Skeletal muscle tissue (tissue), 3 donors: ENCODE measurements at regions not wholly inside any gene's neighbourhood (a gene's known extent, or its start where the extent isn't known, plus 50 kb on each side); places are given as distances from the start of the nearest gene placed in this dataset.

ENCODE experiments used
- H3K27ac ChIP-seq: one replicate; pipeline ENCODE4 v1.7.0; 2013; ENCODE audit warnings: mild to moderate bottlenecking, low read depth, low read length, inconsistent platforms
- H3K27me3 ChIP-seq, 3 donors: one replicate each; pipeline ENCODE4 v1.7.0; 2013; ENCODE audit warnings: low read length in 3 of 3; ENCODE audit not compliant: control insufficient read depth in 3 of 3, insufficient read depth in 3 of 3
- H3K36me3 ChIP-seq, 3 donors: one replicate each; pipeline ENCODE4 v1.7.0; 2013; ENCODE audit warnings: low read length in 3 of 3; ENCODE audit not compliant: control insufficient read depth in 3 of 3, insufficient read depth in 3 of 3
- H3K4me1 ChIP-seq, 3 donors: one replicate each; pipeline ENCODE4 v1.7.0; 2013; ENCODE audit warnings: low read length in 3 of 3, mild to moderate bottlenecking in 3 of 3; ENCODE audit not compliant: control insufficient read depth in 3 of 3, insufficient read depth in 3 of 3
- H3K4me3 ChIP-seq, 3 donors: one replicate each; pipeline ENCODE4 v1.7.0; 2013; ENCODE audit warnings: low read length in 3 of 3
- H3K9ac ChIP-seq, 3 donors: one replicate each; pipeline ENCODE4 v1.7.0; 2013; ENCODE audit warnings: low read length in 3 of 3, mild to moderate bottlenecking in 3 of 3, moderate library complexity in 2 of 3, low read depth in 1 of 3
- H3K9me3 ChIP-seq, 3 donors: one replicate each; pipeline ENCODE4 v1.7.0; 2013; ENCODE audit warnings: low read length in 3 of 3; ENCODE audit not compliant: control insufficient read depth in 3 of 3
- donor health status: Osteomylitis.

DNA sequence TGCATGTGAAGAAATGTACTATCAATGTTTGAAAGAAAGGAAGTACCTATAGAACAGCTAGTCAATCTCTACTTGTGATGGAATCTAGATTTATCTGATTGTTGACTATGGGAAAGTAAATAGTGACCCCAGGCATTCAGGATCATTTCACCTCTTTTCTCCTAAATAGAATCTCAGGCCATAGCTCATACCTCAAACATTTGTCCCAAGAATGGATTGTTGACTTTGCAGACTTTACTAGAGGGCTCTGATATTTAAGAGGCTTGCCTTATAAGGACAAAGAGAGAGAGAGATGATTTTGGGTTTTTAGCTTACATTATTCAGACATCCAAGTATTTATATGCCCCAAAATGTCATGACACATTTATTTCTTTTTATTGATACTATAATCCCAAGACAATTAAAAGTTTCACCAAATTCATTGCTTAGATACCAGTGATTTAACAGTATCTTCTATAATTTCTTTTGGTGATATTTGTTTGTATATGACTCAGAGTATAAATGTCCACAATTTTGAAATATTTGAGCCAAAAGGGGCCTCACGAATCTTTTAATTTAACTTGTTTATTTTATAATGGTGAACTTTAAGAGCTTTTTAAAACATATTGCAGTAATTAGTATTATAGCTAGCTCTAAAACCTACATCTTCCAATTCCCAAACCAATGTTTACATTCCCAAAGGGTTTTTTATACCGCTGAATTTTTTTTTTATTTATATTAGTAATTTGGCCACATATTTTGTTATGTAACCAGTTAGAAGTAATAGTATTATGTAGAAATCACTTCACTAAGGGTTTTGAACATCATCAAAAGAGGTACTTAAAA, 614.1 kb downstream of the PCDH7 start:
- no peaks in the 10 kb centered on the region for H3K4me1 ChIP-seq
- H3K27me3 ChIP-seq, result no peaks in the 10 kb centered on the region
- H3K27ac ChIP-seq, result no peak overlapping the region

DNA sequence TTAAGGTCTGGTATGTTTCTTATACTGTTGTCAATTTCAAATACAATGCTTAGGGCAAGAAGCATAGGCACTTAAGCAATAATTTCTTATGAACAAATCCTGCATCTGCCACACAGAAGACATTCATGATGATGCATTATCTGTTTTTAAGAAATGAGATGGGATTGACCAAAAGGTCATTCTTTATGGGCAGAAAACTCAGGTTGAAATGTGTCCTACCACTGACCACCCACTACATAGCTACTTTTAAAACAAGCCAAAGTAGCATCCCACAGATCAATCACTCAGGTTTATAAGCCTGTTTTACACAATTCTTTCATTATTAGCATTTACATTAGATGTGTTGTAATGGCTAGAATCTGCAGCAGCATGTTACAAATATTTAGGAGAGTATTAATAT, 617.8 kb downstream of the PCDH7 start:
- H3K27me3 ChIP-seq, result no peaks in the 10 kb centered on the region
- H3K4me1 ChIP-seq, result no peaks in the 10 kb centered on the region
- H3K9me3 ChIP-seq, result peaks cover 0 to 2% (median 0%) of the 10 kb centered on the region in 3 donors
- no peak overlapping the region for H3K27ac ChIP-seq
- H3K4me3 ChIP-seq, result no peak overlapping the region
- H3K9ac ChIP-seq, result no peak overlapping the region
- no peaks in the 10 kb centered on the region for H3K36me3 ChIP-seq

More for the DNA sequence above, 614.1 kb downstream of the PCDH7 start:
- no peak overlapping the region for H3K4me3 ChIP-seq
- no peaks in the 10 kb centered on the region for H3K36me3 ChIP-seq
- H3K9me3 ChIP-seq, result no peaks in the 10 kb centered on the region
- H3K9ac ChIP-seq, result no peak overlapping the region

DNA sequence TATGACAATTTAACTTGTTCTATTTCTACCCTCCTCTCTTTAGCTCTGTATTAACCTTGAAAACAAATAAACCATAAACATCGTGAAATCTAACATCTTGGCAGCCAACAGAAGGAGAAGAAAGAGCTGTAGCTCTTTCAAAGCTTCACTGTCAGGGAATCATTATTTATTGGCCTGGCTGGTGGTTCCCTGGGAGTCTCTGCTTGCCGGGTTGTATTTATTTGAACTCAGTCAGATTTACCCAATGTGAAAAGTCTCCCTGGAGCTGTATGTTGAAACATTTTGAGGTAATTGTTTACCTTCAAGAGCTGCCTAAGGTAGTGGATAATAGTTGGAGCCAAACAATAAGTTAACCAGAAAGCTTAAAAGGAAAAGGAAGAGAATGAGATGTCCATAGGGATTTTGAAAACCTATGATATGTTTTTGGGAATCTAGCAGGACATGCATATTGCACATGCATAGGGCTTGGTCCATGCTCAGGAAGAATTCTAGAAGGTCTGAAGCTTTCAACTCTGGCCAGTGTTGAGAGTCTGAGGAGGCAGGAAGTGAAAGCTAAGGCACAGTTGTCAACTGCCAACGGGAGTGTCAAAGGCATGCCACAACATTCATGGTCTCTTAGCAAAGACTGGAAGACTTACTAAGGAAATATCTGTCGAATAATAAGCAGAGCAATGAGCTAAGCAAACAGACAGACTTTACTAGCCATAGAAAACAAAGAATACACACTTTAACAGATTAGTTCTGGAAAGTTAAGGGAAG, 621.6 kb downstream of the PCDH7 start:
- peaks cover 0 to 2% (median 0%) of the 10 kb centered on the region in 3 donors for H3K9me3 ChIP-seq
- no peak overlapping the region for H3K4me3 ChIP-seq
- no peak overlapping the region for H3K27ac ChIP-seq
- no peaks in the 10 kb centered on the region for H3K36me3 ChIP-seq
- H3K9ac ChIP-seq, result no peak overlapping the region
- no peaks in the 10 kb centered on the region for H3K4me1 ChIP-seq
- no peaks in the 10 kb centered on the region for H3K27me3 ChIP-seq

DNA sequence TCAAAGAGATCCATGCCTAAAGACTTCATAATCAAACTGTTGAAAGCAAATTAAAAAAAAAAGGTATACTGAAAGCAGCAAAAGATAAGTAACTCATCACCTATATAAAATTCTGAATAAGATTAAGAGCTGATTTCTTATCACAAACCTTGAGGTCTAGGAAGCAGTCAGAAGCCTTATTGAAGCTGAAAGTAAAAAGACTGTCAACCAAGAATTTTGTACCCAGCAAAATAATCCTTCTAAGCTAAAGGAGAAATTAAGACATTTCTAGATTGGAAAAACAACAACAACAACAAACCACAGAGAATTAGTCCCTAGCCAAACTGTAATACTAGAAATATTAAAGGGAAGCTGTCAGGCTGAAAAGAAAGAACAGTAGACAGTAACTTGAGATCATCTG, 622.9 kb downstream of the PCDH7 start:
- no peaks in the 10 kb centered on the region for H3K36me3 ChIP-seq
- H3K9ac ChIP-seq, result no peak overlapping the region
- H3K9me3 ChIP-seq, result peaks cover 0 to 2% (median 0%) of the 10 kb centered on the region in 3 donors
- no peaks in the 10 kb centered on the region for H3K4me1 ChIP-seq
- H3K4me3 ChIP-seq, result no peak overlapping the region
- H3K27ac ChIP-seq, result no peak overlapping the region
- H3K27me3 ChIP-seq, result no peaks in the 10 kb centered on the region

DNA sequence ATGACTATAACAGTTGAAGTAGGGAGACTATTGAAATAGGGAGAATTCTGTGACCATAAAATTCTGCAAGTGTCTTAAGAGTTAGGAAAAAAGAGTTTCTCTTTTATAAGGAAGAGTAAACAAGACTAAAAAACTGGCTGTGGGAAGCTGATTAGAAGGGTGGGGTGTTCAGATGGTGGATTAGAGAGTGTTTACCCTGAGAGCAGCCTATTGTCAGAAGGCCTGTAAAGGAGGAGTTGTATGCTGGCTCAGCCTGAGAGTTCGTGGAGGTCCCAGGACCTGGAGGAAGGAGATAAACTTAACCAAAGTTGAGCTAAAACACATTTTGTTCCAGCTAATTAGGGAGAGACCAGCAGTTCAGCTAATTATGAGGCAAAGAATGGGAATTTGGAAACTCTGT, 629.7 kb downstream of the PCDH7 start:
- Histone ChIP-seq H3K4me3 (no peak overlapping the region), H3K4me1 (no peaks in the 10 kb centered on the region), H3K27me3 (no peaks in the 10 kb centered on the region), H3K36me3 (no peaks in the 10 kb centered on the region), H3K9me3 (no peaks in the 10 kb centered on the region), H3K27ac (no peak overlapping the region), H3K9ac (no peak overlapping the region)

DNA sequence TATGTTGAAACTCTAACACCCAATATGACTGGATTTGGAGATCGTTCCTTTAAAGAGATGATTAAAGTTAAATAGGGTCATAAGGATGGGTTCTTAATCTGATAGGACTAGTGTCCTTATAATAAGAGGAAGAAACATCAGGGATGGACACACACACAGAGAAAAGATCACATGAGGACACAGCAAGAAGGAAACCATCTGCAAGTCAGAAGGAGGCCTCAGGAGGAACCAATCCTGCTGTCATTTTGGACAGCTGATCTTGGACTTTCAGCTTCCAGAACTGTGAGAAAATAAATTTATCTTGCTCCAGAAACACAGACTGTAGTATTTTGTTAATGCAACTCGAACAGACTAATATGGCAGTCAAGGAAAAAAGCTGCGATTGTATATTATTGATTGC, 631.5 kb downstream of the PCDH7 start:
- H3K27me3 ChIP-seq, result no peaks in the 10 kb centered on the region
- no peak overlapping the region for H3K9ac ChIP-seq
- H3K9me3 ChIP-seq, result no peaks in the 10 kb centered on the region
- H3K27ac ChIP-seq, result no peak overlapping the region
- no peaks in the 10 kb centered on the region for H3K36me3 ChIP-seq
- H3K4me3 ChIP-seq, result no peak overlapping the region
- no peaks in the 10 kb centered on the region for H3K4me1 ChIP-seq

DNA sequence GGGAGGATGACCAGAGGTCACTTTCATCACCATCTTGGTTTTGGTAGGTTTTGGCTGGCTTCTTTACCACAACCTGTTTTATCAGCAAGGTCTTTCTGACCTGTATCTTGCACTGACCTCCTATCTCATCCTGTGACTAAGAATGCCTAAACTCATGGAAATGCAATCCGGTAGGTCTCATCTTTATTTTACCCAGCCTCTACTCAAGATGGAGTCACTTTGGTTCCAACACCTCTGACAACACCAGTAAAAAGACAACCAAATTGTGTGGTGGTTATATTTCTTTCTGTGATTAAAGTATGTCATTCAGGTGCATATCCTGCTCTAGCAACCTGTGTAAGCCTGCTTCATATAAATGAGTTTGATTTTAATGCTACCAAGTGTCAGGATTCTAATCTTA, 636.7 kb downstream of the PCDH7 start:
- Histone ChIP-seq H3K27me3 (no peaks in the 10 kb centered on the region), H3K4me1 (no peaks in the 10 kb centered on the region), H3K4me3 (no peak overlapping the region), H3K9ac (no peak overlapping the region), H3K36me3 (no peaks in the 10 kb centered on the region), H3K27ac (no peak overlapping the region), H3K9me3 (no peaks in the 10 kb centered on the region)

DNA sequence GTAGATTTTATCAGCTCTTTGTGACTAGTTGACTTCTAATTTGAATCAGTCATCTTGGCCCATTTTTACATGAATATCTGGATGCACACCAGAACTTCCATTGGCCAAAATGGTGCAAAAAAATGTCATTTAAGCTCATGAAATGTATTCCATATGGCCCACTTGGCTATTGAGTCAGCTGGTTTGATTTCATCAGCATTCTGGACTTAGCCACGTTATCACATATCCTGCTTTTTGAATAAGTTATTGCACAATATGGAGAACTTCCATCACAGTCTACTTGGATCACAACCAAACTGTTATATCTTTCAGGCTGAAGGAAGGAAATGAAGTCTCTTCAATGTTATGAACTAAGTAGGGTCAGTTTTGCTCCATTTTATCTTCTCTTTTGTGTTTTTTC, 640.6 kb downstream of the PCDH7 start:
- Histone ChIP-seq H3K36me3 (no peaks in the 10 kb centered on the region), H3K9me3 (no peaks in the 10 kb centered on the region), H3K4me3 (no peak overlapping the region), H3K27me3 (no peaks in the 10 kb centered on the region), H3K27ac (no peak overlapping the region), H3K4me1 (no peaks in the 10 kb centered on the region), H3K9ac (no peak overlapping the region)

DNA sequence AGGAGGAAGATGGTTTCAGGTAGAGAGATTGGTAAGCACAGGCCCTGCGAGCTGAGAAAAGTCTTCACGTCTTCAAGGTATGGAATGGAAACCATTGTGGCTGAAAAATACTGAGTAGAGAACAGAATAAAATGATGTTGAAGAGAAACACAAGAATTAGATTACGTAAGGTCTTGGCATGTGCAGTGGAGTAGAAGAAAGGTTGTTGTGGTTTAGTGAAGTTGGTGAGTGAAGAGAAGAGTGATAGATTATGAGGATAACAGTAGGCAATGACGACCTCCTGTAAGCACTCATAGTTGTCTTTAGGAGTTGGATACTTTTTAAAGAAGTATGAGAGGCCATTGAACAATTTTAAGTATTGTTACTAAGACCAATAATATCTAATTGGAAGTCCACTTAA, 642.6 kb downstream of the PCDH7 start:
- H3K4me3 ChIP-seq, result no peak overlapping the region
- no peaks in the 10 kb centered on the region for H3K4me1 ChIP-seq
- no peak overlapping the region for H3K27ac ChIP-seq
- no peaks in the 10 kb centered on the region for H3K27me3 ChIP-seq
- H3K36me3 ChIP-seq, result no peaks in the 10 kb centered on the region
- no peaks in the 10 kb centered on the region for H3K9me3 ChIP-seq
- H3K9ac ChIP-seq, result no peak overlapping the region

DNA sequence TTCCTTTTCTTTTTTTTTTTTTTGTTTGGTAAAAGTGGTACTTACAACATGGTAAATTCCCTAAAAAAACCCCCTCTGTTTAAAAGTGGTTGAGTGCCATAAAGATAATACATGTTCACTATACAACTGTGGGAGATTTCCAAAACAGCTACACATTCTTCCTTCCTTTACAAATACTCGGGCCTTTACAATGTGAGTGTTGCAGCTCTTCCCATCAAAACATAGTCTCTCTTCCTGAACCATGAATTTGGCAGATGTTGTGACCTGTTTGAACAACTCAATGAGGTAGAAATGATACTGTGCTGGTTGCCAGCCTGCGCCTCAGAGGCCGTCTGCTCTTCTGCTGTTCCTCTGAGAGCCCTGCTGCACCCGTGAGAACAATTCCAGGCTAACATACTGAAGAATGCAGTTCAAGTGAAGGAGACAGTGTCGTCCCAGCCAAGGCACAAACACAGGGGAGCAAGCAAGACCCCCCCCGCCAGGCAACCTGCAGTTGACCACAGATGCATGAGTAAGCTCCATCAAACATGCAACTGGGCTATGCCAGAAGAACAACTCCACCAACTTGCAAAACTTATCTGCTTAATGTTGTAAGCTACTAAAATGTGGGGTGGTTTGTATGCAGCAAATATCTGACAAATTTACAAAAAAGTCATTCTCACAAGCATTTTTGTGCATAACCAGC, 645.0 kb downstream of the PCDH7 start:
- Histone ChIP-seq H3K4me3 (no peak overlapping the region), H3K4me1 (no peaks in the 10 kb centered on the region), H3K27ac (no peak overlapping the region), H3K27me3 (no peaks in the 10 kb centered on the region), H3K9ac (no peak overlapping the region), H3K36me3 (no peaks in the 10 kb centered on the region), H3K9me3 (no peaks in the 10 kb centered on the region)
